Left ventricle myocardium superior (tissue), 1 donor: ENCODE measurements at regions not wholly inside any gene's neighbourhood (a gene's known extent, or its start where the extent isn't known, plus 50 kb on each side); places are given as distances from the start of the nearest gene placed in this dataset.
"Not testable (repeated sequence)": the region's sequence is repeated elsewhere in the genome, so short reads cannot be mapped to it uniquely, and the experiment has no call there.

Experiments used
- ATAC-seq: fragments of 200-7000 bp; cut with Tn5 transposase; one replicate; pipeline ENCODE4 v1.9.1; 2020; ENCODE audit warnings: mild to moderate bottlenecking, moderate library complexity
- DNase-seq: peaks from one replicate; pipeline ENCODE4 v3.0.0-alpha.2; 2020
- intact Hi-C: fragments of 100-400 bp; cut with micrococcal nuclease; formaldehyde crosslinking; loops from one replicate; pipeline ENCODE4 v1.11.0; 2022
- donor health status: DM: no; HTN: yes; CAD: no; lungs with severe emphysema.

DNA sequence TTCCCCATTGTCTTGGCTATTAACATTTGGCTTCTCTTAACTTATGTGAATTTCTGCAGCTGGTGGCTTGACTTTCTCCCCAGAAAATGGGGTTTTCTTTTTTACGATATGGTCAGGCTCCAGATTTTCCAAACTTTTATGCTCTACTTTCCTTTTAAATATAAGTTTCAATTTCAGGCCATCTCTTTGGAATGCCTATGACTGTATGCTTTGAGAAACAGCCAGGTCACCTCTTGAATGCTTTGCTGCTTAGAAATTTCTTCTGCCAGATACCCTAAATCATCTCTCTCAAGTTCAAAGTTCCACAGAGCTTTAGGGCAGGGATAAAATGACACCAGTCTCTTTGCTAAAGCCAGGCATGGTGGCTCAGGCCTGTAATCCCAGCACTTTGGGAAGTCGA lies 212.9 kb upstream of the SMIM31 start:
- DNase-seq (no peak), ATAC-seq (no peak)
- intact Hi-C loops = no loop called here

GRCh38 chr4:164542431-164542830 lies 211.5 kb upstream of the SMIM31 start:
- intact Hi-C loops = no loop called here
- no peak for ATAC-seq
- DNase-seq = no peak

DNA sequence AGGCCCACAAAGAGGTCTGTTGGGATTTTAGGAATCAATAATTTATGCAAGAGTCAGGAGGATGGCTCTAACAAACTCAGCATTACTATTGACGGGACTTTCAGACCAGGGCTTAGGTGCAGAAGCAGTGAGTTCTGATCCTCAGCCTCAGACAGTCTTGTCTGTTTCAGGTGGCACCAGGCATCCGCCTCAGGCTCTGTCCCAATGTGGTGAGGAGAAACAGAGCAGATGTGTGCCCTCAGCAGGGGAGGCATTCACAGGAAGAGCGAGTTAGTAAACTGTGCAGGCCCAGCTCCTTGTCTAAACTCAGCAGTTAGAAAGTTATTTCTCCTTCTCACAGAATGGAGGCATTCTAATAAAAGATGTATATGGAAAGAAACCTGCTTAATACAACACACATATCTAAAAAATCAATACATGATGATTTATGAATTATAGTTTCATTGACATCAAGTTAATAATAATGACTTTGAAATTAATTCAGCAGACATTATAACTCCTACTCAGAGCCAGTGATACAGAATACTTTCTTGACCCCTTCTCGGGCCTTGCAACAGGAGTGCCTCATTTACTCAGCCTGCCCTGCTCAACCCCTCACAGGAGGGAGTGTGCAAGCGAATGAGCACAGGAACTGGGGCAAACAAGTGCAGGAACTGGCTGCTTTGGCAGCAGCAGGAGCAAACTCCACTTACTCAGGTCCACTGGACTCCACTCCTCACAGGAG lies 202.8 kb upstream of the SMIM31 start:
- intact Hi-C loops = no loop called here
- no peak for DNase-seq
- ATAC-seq = no peak

- intact Hi-C loops = no loop called here
- ATAC-seq = no peak
- no peak for DNase-seq
Observed at GRCh38 chr4:164551713-164552040, 202.3 kb upstream of the SMIM31 start.

GRCh38 chr4:164571593-164572390 lies 182.1 kb upstream of the SMIM31 start:
- ATAC-seq (no peak), DNase-seq (no peak)
- intact Hi-C loops = no loop called here

DNA sequence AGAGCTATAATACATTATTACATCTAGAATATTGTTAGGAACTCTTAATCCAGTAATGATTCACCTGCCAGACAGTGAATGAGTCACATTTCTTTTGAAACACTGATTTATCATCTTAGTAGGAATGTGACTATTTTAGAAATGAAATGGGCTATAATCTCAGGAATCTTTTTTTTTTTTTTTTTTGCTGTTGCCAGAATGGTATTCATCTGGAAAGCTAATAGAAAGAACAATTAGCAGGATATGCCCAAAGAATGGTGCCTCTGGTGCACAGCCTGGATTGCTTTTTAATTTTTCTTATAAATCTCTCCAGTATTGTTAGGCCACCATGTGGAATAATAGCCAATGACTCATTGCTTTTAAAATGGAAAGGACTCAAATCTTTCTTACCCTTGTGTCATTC lies 181.1 kb upstream of the SMIM31 start:
- no peak for ATAC-seq

DNA sequence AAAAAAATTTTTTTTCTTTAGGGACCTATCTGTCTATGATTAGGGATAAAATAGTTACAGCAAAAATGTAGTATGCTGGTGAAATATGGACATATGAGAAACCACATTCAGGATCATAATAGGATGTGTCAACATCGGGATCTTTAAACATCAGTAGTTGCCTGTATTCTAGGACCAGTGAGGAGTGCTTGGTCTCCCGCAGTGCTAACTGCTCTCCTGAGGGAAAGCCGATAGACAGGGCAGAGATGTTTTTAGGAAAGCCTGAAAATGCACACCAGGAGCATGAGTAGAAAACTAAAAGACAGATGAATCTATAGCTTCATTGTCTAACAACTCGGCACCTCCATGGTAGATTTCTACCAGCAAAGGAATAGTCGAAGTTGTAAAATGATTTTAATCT lies 178.1 kb upstream of the SMIM31 start:
- intact Hi-C loops = no loop called here
- no peak for DNase-seq
- ATAC-seq = no peak

More for the DNA sequence above, 181.1 kb upstream of the SMIM31 start:
- no peak for DNase-seq
- intact Hi-C loops = no loop called here

- ATAC-seq (no peak), DNase-seq (no peak)
- intact Hi-C loops = no loop called here
Observed at GRCh38 chr4:164579270-164579942, 174.5 kb upstream of the SMIM31 start.

- intact Hi-C loops = no loop called here
- DNase-seq (no peak), ATAC-seq (no peak)
Observed at GRCh38 chr4:164591666-164592065, 162.3 kb upstream of the SMIM31 start.

DNA sequence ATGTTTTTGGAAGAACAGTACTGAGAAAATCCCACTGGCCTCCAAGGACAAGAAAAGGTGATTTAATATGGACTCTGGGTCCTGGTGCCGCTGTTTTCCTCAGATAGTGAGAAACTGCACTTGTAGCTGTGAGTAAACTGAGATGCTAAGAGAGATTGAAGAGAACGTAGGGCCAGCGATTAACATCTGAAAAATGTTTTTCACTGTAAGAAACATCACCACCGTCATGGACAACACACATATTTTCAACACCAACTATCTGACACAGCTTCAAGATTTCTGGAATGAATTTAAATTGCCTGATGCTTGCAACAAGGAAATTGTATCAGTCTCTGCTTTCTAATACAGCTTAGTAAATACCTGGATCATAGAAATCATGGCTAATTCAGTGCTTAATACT lies 158.2 kb upstream of the SMIM31 start:
- ATAC-seq = no peak
- intact Hi-C loops = no loop called here
- DNase-seq = no peak

- ATAC-seq = no peak
- intact Hi-C loops = no loop called here
- DNase-seq = no peak
Observed at GRCh38 chr4:164596318-164596878, 157.5 kb upstream of the SMIM31 start.

- intact Hi-C loops = no loop called here
- ATAC-seq = no peak
- no peak for DNase-seq
Observed at GRCh38 chr4:164596927-164597326, 157.0 kb upstream of the SMIM31 start.

DNA sequence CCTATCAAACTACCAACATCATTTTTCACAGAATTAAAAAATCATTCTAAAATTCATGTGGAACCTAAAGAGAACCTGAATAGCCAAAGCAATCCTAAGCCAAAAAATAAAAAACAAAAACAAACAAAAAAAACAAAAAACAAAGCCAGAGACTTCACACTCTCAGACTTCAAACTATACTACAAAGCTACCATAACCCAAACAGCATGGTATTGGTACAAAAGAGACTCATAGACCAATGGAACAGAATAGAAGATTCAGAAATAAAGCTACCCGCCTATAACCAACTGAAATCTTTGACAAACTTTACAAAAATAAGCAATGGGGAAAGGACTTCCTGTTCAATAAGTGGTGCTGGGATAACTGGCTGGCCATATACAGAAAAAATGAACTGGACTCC lies 152.3 kb upstream of the SMIM31 start:
- ATAC-seq (no peak), DNase-seq (no peak)
- intact Hi-C loops = no loop called here

- ATAC-seq, intact Hi-C loops, DNase-seq: not testable (repeated sequence)
Observed at GRCh38 chr4:164605791-164606190, 148.1 kb upstream of the SMIM31 start.

- DNase-seq = no peak
- no peak for ATAC-seq
- intact Hi-C loops = no loop called here
Observed at GRCh38 chr4:164606478-164606877, 147.5 kb upstream of the SMIM31 start.

DNA sequence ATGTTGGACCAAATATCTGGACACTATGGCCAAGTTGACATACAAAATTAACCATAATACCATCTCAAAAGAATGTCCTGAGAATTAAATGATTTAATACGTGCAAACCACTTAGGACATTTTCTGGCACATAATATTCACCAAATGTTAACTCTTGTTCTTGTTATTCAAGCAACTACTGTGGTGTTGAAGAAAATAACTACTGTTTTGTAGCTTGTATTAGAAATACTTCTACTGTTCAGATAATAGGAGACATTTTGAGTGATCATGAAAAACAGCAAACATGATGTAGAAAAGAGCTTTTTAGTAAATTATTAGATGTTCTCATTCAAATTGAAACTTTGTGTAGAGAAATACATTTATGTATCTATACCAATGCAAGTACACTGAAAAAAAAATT lies 140.7 kb upstream of the SMIM31 start:
- ATAC-seq (no peak), DNase-seq (no peak)
- intact Hi-C loops = no loop called here

DNA sequence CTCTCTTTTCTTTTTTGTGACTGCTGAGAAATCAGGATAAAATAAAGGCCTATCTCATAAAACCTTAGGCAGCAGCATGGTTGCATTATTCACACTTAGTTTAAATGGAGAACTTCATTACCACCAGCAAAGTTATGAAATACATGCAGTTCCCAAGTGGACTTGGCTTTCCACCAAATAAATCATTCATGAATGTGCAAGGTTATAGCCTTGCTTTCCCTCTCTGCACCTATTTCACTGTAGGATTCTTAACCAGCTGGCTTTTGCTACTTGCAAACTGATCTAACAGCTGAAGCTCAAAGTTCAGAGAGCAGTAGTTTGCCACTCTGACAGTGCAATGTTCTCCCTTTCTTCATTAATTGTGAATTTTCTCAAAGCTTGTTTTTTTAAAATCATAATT lies 140.1 kb upstream of the SMIM31 start:
- no peak for DNase-seq
- ATAC-seq = no peak
- intact Hi-C loops = no loop called here

DNA sequence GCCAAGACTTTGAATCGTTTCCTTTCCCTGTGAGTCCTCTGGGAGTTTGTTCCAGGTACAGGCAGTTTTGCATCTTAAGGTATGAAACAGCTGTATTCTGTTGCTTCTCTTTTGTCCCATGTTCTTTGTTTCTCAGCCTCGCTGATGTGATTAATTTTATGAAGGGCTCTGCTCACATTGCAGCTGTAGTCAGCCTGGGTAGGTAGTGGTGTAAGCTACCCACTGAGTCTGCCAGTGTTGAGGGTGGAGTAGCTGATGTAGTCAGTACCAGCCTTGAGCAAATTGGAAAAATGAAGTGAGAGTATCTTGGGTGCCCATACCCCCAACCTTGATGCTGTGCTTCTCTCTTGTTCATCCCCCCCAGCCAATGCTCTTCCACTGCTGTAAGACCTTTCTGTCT lies 139.6 kb upstream of the SMIM31 start:
- no peak for ATAC-seq
- no peak for DNase-seq
- intact Hi-C loops = no loop called here

DNA sequence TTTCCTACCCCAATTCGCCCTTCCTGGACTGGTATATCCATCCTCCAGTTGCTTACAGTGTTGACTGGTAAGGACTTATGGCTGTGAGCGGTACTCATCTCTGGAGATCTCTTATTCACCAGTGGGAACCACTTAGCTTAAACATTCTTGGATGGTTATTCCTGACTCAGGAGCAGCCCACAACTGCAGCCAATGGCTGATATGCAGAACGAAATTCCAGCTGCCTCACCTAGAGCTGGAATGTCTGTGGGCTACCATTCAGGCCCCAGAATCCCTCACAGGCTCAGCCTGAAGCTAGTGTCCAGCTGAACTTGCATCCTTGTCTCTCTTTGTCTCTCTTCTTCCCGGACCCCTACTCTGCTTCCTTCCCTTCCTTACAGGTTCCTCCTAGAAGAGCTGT lies 138.9 kb upstream of the SMIM31 start:
- intact Hi-C loops = no loop called here
- DNase-seq (no peak), ATAC-seq (no peak)

GRCh38 chr4:164615964-164616363 lies 138.0 kb upstream of the SMIM31 start:
- intact Hi-C loops = no loop called here
- ATAC-seq = no peak
- DNase-seq = no peak
